ENCODE measurements at regions not wholly inside any gene's neighbourhood (a gene's known extent, or its start where the extent isn't known, plus 50 kb on each side); places are given as distances from the start of the nearest gene placed in this dataset.

- no peak for TF ChIP-seq CTCF (IDR thresholded peaks at IDR 0.05)
- TF ChIP-seq POLR2A (IDR thresholded peaks at IDR 0.05; ENCODE audit: low read depth): no peak
These were observed 137.0 kb downstream of the MRPL36 start for GRCh38 chr5:1662559-1663085.
